ENCODE measurements at regions not wholly inside any gene's neighbourhood (a gene's known extent, or its start where the extent isn't known, plus 50 kb on each side); places are given as distances from the start of the nearest gene placed in this dataset.
"Not testable (repeated sequence)": the region's sequence is repeated elsewhere in the genome, so short reads cannot be mapped to it uniquely, and the experiment has no call there.

- no peak for DNase-seq (ENCODE audit: low read depth in 2 of 2)
Observed at GRCh38 chr14:40122968-40123648, 690.9 kb upstream of the FBXO33 start.

GRCh38 chr14:40119765-40120164 lies 687.5 kb upstream of the FBXO33 start:
- DNase-seq (ENCODE audit: low read depth in 2 of 2): no peak

- no peak for DNase-seq (ENCODE audit: low read depth in 2 of 2)
Observed at GRCh38 chr14:40119321-40119720, 687.1 kb upstream of the FBXO33 start.

- no peak for DNase-seq (ENCODE audit: low read depth in 2 of 2)
Observed at GRCh38 chr14:40115583-40115982, 683.4 kb upstream of the FBXO33 start.

- no peak for DNase-seq (ENCODE audit: low read depth in 2 of 2)
Observed at GRCh38 chr14:40113671-40114070, 681.4 kb upstream of the FBXO33 start.

GRCh38 chr14:40100544-40101196 lies 668.4 kb upstream of the FBXO33 start:
- DNase-seq (ENCODE audit: low read depth in 2 of 2): no peak

GRCh38 chr14:40099316-40099715 lies 667.1 kb upstream of the FBXO33 start:
- DNase-seq (ENCODE audit: low read depth in 2 of 2): no peak

GRCh38 chr14:40098468-40098867 lies 666.2 kb upstream of the FBXO33 start:
- DNase-seq (ENCODE audit: low read depth in 2 of 2): no peak

- DNase-seq (ENCODE audit: low read depth in 2 of 2): no peak
Observed at GRCh38 chr14:40096968-40097367, 664.7 kb upstream of the FBXO33 start.

- no peak for DNase-seq (ENCODE audit: low read depth in 2 of 2)
Observed at GRCh38 chr14:40093800-40094199, 661.6 kb upstream of the FBXO33 start.

GRCh38 chr14:40074169-40074568 lies 641.9 kb upstream of the FBXO33 start:
- DNase-seq (ENCODE audit: low read depth in 2 of 2): no peak

- DNase-seq (ENCODE audit: low read depth in 2 of 2): no peak
Observed at GRCh38 chr14:40072175-40072574, 639.9 kb upstream of the FBXO33 start.

GRCh38 chr14:40058901-40059897 lies 627.0 kb upstream of the FBXO33 start:
- DNase-seq (ENCODE audit: low read depth in 2 of 2): no peak

- DNase-seq (ENCODE audit: low read depth in 2 of 2): no peak
Observed at GRCh38 chr14:40053416-40053815, 621.2 kb upstream of the FBXO33 start.

- no peak for DNase-seq (ENCODE audit: low read depth in 2 of 2)
Observed at GRCh38 chr14:40028991-40029390, 596.8 kb upstream of the FBXO33 start.

GRCh38 chr14:40025101-40025500 lies 592.9 kb upstream of the FBXO33 start:
- no peak for DNase-seq (ENCODE audit: low read depth in 2 of 2)

GRCh38 chr14:40010961-40011360 lies 578.7 kb upstream of the FBXO33 start:
- DNase-seq (ENCODE audit: low read depth in 2 of 2): no peak

GRCh38 chr14:40009771-40010170 lies 577.5 kb upstream of the FBXO33 start:
- DNase-seq (ENCODE audit: low read depth in 2 of 2): no peak

GRCh38 chr14:40008345-40008744 lies 576.1 kb upstream of the FBXO33 start:
- not testable (repeated sequence) for DNase-seq (ENCODE audit: low read depth in 2 of 2)

- DNase-seq (ENCODE audit: low read depth in 2 of 2): no peak
Observed at GRCh38 chr14:40004871-40005500, 572.8 kb upstream of the FBXO33 start.

- DNase-seq (ENCODE audit: low read depth in 2 of 2): no peak
Observed at GRCh38 chr14:40003773-40004172, 571.5 kb upstream of the FBXO33 start.

GRCh38 chr14:39998854-39999253 lies 566.6 kb upstream of the FBXO33 start:
- DNase-seq (ENCODE audit: low read depth in 2 of 2): no peak
